Ishikawa (cell line): ENCODE measurements at regions not wholly inside any gene's neighbourhood (a gene's known extent, or its start where the extent isn't known, plus 50 kb on each side); places are given as distances from the start of the nearest gene placed in this dataset.

ENCODE experiments used
- CEBPB ChIP-seq: IDR thresholded peaks from 2 replicates; pipeline ENCODE4 v1.6.1; 2012
- CREB1 ChIP-seq: IDR thresholded peaks from 2 replicates; pipeline ENCODE4 v1.6.1; 2012; ENCODE audit warnings: low read depth
- EGR1 ChIP-seq: IDR thresholded peaks from 2 replicates; pipeline ENCODE4 v1.6.1; 2012
- EP300 ChIP-seq: IDR thresholded peaks from 2 replicates; pipeline ENCODE4 v1.6.1; 2012; ENCODE audit warnings: borderline replicate concordance
- FOXM1 ChIP-seq: IDR thresholded peaks from 2 replicates; pipeline ENCODE4 v1.6.1; 2012; ENCODE audit warnings: low read depth, borderline replicate concordance
- MAX ChIP-seq: IDR thresholded peaks from 2 replicates; pipeline ENCODE4 v1.6.1; 2012
- NFIC ChIP-seq: IDR thresholded peaks from 2 replicates; pipeline ENCODE4 v1.6.1; 2012
- RAD21 ChIP-seq: IDR thresholded peaks from 2 replicates; pipeline ENCODE4 v1.6.1; 2012; ENCODE audit warnings: low read depth
- REST ChIP-seq: IDR thresholded peaks from 2 replicates; pipeline ENCODE4 v1.6.1; 2012; ENCODE audit warnings: low read depth, mild to moderate bottlenecking
- TAF1 ChIP-seq: IDR thresholded peaks from 2 replicates; pipeline ENCODE4 v1.6.1; 2012; ENCODE audit warnings: low read depth, mild to moderate bottlenecking
- TCF12 ChIP-seq: IDR thresholded peaks from 2 replicates; pipeline ENCODE4 v1.6.1; 2012; ENCODE audit warnings: low read depth
- TEAD4 ChIP-seq: IDR thresholded peaks from 2 replicates; pipeline ENCODE4 v1.6.1; 2012
- YY1 ChIP-seq: IDR thresholded peaks from 2 replicates; pipeline ENCODE4 v1.6.1; 2012; ENCODE audit warnings: low read depth
- ZBTB7A ChIP-seq: IDR thresholded peaks from 2 replicates; pipeline ENCODE4 v1.6.1; 2012; ENCODE audit warnings: low read depth
- TF ChIP-seq, protein P1 (sequence below): IDR thresholded peaks from 2 replicates; pipeline ENCODE4 v1.6.1; 2012

- TF ChIP-seq RAD21 (no peak), CREB1 (no peak), FOXM1 (no peak), TCF12 (no peak)
Measured at GRCh38 chr12:22932431-22932830, 307.5 kb downstream of the ETNK1 start.

- no peak for TF ChIP-seq REST
- no peak for TF ChIP-seq FOXM1
- TF ChIP-seq CREB1, result no peak
- no peak for TF ChIP-seq TCF12
- no peak for TF ChIP-seq YY1
Measured at GRCh38 chr12:22935090-22935489, 310.1 kb downstream of the ETNK1 start.

- TF ChIP-seq CEBPB (no peak), EP300 (no peak), MAX (no peak), FOXM1 (no peak), EGR1 (no peak), TAF1 (no peak), YY1 (no peak), REST (no peak), CREB1 (no peak), ZBTB7A (no peak), RAD21 (no peak), TCF12 (no peak), TEAD4 (no peak), NFIC (no peak)
- TF ChIP-seq, protein P1, sequence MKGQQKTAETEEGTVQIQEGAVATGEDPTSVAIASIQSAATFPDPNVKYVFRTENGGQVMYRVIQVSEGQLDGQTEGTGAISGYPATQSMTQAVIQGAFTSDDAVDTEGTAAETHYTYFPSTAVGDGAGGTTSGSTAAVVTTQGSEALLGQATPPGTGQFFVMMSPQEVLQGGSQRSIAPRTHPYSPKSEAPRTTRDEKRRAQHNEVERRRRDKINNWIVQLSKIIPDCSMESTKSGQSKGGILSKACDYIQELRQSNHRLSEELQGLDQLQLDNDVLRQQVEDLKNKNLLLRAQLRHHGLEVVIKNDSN, result no peak
Measured at GRCh38 chr12:22935501-22935900, 310.5 kb downstream of the ETNK1 start.

- TF ChIP-seq EP300 (no peak), NFIC (no peak), YY1 (no peak), MAX (no peak), REST (no peak), TCF12 (no peak), TEAD4 (no peak), FOXM1 (no peak), EGR1 (no peak), CEBPB (no peak), ZBTB7A (no peak), TAF1 (no peak), RAD21 (no peak), CREB1 (no peak)
- TF ChIP-seq, protein P1, result no peak
Measured at GRCh38 chr12:22938323-22938722, 313.4 kb downstream of the ETNK1 start.

- no peak for TF ChIP-seq MAX
- no peak for TF ChIP-seq YY1
- no peak for TF ChIP-seq CREB1
- no peak for TF ChIP-seq EGR1
- no peak for TF ChIP-seq TCF12
- no peak for TF ChIP-seq ZBTB7A
- TF ChIP-seq REST, result no peak
- no peak for TF ChIP-seq NFIC
- no peak for TF ChIP-seq TAF1
- no peak for TF ChIP-seq EP300
- TF ChIP-seq, protein P1, result no peak
- no peak for TF ChIP-seq CEBPB
- no peak for TF ChIP-seq RAD21
- TF ChIP-seq FOXM1, result no peak
- no peak for TF ChIP-seq TEAD4
Measured at GRCh38 chr12:22951206-22951605, 326.2 kb downstream of the ETNK1 start.
